Activated CD4-positive, alpha-beta memory T cell treated with anti-CD3 and anti-CD28 coated beads for 36 hours (primary cell): ENCODE measurements at regions not wholly inside any gene's neighbourhood (a gene's known extent, or its start where the extent isn't known, plus 50 kb on each side); places are given as distances from the start of the nearest gene placed in this dataset.
"Not testable (repeated sequence)": the region's sequence is repeated elsewhere in the genome, so short reads cannot be mapped to it uniquely, and the experiment has no call there.

Experiments used
- CTCF ChIA-PET: fragments of 350-600 bp; sonication (Branson Sonifier 250); formaldehyde crosslinking; loops from one replicate; lab custom pipeline; 2021; ENCODE audit warnings: antibody characterized with exemption, inconsistent platforms; lab: Charles Lee
- POLR2A ChIA-PET: fragments of 350-600 bp; sonication (Branson Sonifier 250); formaldehyde crosslinking; loops from one replicate; lab custom pipeline; 2021; ENCODE audit warnings: antibody characterized with exemption; lab: Charles Lee
- DNase-seq: peaks from one replicate; pipeline ENCODE4 v3.0.0-alpha.2; 2020
- H3K27ac Mint-ChIP-seq: one replicate; pipeline ENCODE4 v1.8.0; 2021; ENCODE audit warnings: mixed read lengths
- H3K27me3 Mint-ChIP-seq: one replicate; pipeline ENCODE4 v1.8.0; 2021; ENCODE audit warnings: mixed read lengths
- H3K36me3 Mint-ChIP-seq: one replicate; pipeline ENCODE4 v1.8.0; 2021; ENCODE audit warnings: mixed read lengths
- H3K4me1 Mint-ChIP-seq: one replicate; pipeline ENCODE4 v1.8.0; 2021; ENCODE audit warnings: low read depth, mixed read lengths
- H3K4me3 Mint-ChIP-seq: one replicate; pipeline ENCODE4 v1.8.0; 2021; ENCODE audit warnings: mild to moderate bottlenecking, mixed read lengths
- H3K9me3 Mint-ChIP-seq: one replicate; pipeline ENCODE4 v1.8.0; 2021; ENCODE audit warnings: mixed read lengths
- intact Hi-C: fragments of 100-400 bp; cut with micrococcal nuclease; formaldehyde crosslinking; loops from one replicate; pipeline ENCODE4 v1.15.1; 2023

GRCh38 chr10:81386817-81387216, 488.2 kb upstream of the NRG3 start:
- no peaks in the 10 kb centered on the region for H3K4me1 Mint-ChIP-seq
- ChIA-PET CTCF (no interaction called here), POLR2A (no interaction called here)
- H3K4me3 Mint-ChIP-seq, result no peak overlapping the region
- H3K27ac Mint-ChIP-seq, result no peak overlapping the region
- intact Hi-C loops, result no loop called here
- no peaks in the 10 kb centered on the region for H3K27me3 Mint-ChIP-seq
- no peaks in the 10 kb centered on the region for H3K36me3 Mint-ChIP-seq
- H3K9me3 Mint-ChIP-seq, result peaks cover under 1% of the 10 kb centered on the region
- no peak for DNase-seq

- POLR2A ChIA-PET, result no interaction called here
Observed at GRCh38 chr10:81403451-81403850, 471.5 kb upstream of the NRG3 start.

GRCh38 chr10:81405399-81405798, 469.6 kb upstream of the NRG3 start:
- Mint-ChIP-seq H3K9me3 (peaks cover 6% of the 10 kb centered on the region), H3K27me3 (no peaks in the 10 kb centered on the region), H3K36me3 (no peaks in the 10 kb centered on the region), H3K4me3 (no peak overlapping the region), H3K4me1 (no peaks in the 10 kb centered on the region), H3K27ac (no peak overlapping the region)
- ChIA-PET CTCF (no interaction called here), POLR2A (no interaction called here)
- intact Hi-C loops, result no loop called here
- DNase-seq, result no peak

More at GRCh38 chr10:81403451-81403850, 471.5 kb upstream of the NRG3 start:
- H3K9me3 Mint-ChIP-seq, result peaks cover 3% of the 10 kb centered on the region
- no peaks in the 10 kb centered on the region for H3K27me3 Mint-ChIP-seq
- intact Hi-C loops, result no loop called here
- no peak overlapping the region for H3K4me3 Mint-ChIP-seq
- no peaks in the 10 kb centered on the region for H3K4me1 Mint-ChIP-seq
- H3K27ac Mint-ChIP-seq, result no peak overlapping the region
- DNase-seq, result no peak
- H3K36me3 Mint-ChIP-seq, result no peaks in the 10 kb centered on the region
- CTCF ChIA-PET, result no interaction called here

GRCh38 chr10:81414038-81414437, 461.0 kb upstream of the NRG3 start:
- ChIA-PET POLR2A (no interaction called here), CTCF (no interaction called here)
- no peaks in the 10 kb centered on the region for H3K4me1 Mint-ChIP-seq
- DNase-seq, result no peak
- no peak overlapping the region for H3K27ac Mint-ChIP-seq
- no peaks in the 10 kb centered on the region for H3K36me3 Mint-ChIP-seq
- intact Hi-C loops, result no loop called here
- peaks cover 4% of the 10 kb centered on the region for H3K9me3 Mint-ChIP-seq
- H3K27me3 Mint-ChIP-seq, result no peaks in the 10 kb centered on the region
- no peak overlapping the region for H3K4me3 Mint-ChIP-seq

GRCh38 chr10:81426722-81427121, 448.3 kb upstream of the NRG3 start:
- Mint-ChIP-seq H3K4me3 (no peak overlapping the region), H3K27me3 (no peaks in the 10 kb centered on the region), H3K4me1 (no peaks in the 10 kb centered on the region), H3K9me3 (peaks cover 5% of the 10 kb centered on the region), H3K27ac (no peak overlapping the region), H3K36me3 (no peaks in the 10 kb centered on the region)
- ChIA-PET POLR2A (no interaction called here), CTCF (no interaction called here)
- intact Hi-C loops, result no loop called here
- DNase-seq, result no peak

GRCh38 chr10:81428456-81429134, 446.4 kb upstream of the NRG3 start:
- DNase-seq, result no peak
- intact Hi-C loops, result no loop called here
- H3K36me3 Mint-ChIP-seq, result no peaks in the 10 kb centered on the region
- CTCF ChIA-PET, result no interaction called here
- H3K27me3 Mint-ChIP-seq, result no peaks in the 10 kb centered on the region
- POLR2A ChIA-PET, result no interaction called here
- no peak overlapping the region for H3K27ac Mint-ChIP-seq
- H3K4me1 Mint-ChIP-seq, result no peaks in the 10 kb centered on the region
- H3K9me3 Mint-ChIP-seq, result peaks cover 5% of the 10 kb centered on the region
- no peak overlapping the region for H3K4me3 Mint-ChIP-seq

GRCh38 chr10:81439445-81439844, 435.5 kb upstream of the NRG3 start:
- no peak for DNase-seq
- ChIA-PET POLR2A (no interaction called here), CTCF (no interaction called here)
- no peaks in the 10 kb centered on the region for H3K36me3 Mint-ChIP-seq
- H3K4me1 Mint-ChIP-seq, result no peaks in the 10 kb centered on the region
- H3K9me3 Mint-ChIP-seq, result peaks cover 14% of the 10 kb centered on the region
- no peak overlapping the region for H3K27ac Mint-ChIP-seq
- intact Hi-C loops, result no loop called here
- H3K4me3 Mint-ChIP-seq, result no peak overlapping the region
- no peaks in the 10 kb centered on the region for H3K27me3 Mint-ChIP-seq

GRCh38 chr10:81441624-81442023, 433.4 kb upstream of the NRG3 start:
- H3K36me3 Mint-ChIP-seq, H3K27me3 Mint-ChIP-seq, intact Hi-C loops, POLR2A ChIA-PET, H3K4me1 Mint-ChIP-seq, DNase-seq, H3K4me3 Mint-ChIP-seq, H3K27ac Mint-ChIP-seq, H3K9me3 Mint-ChIP-seq: not testable (repeated sequence)
- CTCF ChIA-PET, result interaction anchor here (0.6 kb wide), 1 partner anchor 84 kb away, joined by 3 read pairs; no protein-coding TSS in a partner anchor

- CTCF ChIA-PET, result no interaction called here
- Mint-ChIP-seq H3K36me3 (no peaks in the 10 kb centered on the region), H3K4me3 (no peak overlapping the region), H3K9me3 (peaks cover 4% of the 10 kb centered on the region), H3K27me3 (no peaks in the 10 kb centered on the region), H3K4me1 (no peaks in the 10 kb centered on the region), H3K27ac (no peak overlapping the region)
- no peak for DNase-seq
- intact Hi-C loops, result no loop called here
- POLR2A ChIA-PET, result no interaction called here
Observed at GRCh38 chr10:81444242-81444929, 430.6 kb upstream of the NRG3 start.

GRCh38 chr10:81450651-81451050, 424.3 kb upstream of the NRG3 start:
- no peaks in the 10 kb centered on the region for H3K27me3 Mint-ChIP-seq
- H3K27ac Mint-ChIP-seq, result no peak overlapping the region
- intact Hi-C loops, result no loop called here
- ChIA-PET CTCF (interaction anchor here (0.7 kb wide), 1 partner anchor 1127 kb away, joined by 3 read pairs; no protein-coding TSS in a partner anchor), POLR2A (no interaction called here)
- no peaks in the 10 kb centered on the region for H3K9me3 Mint-ChIP-seq
- no peaks in the 10 kb centered on the region for H3K4me1 Mint-ChIP-seq
- H3K36me3 Mint-ChIP-seq, result no peaks in the 10 kb centered on the region
- H3K4me3 Mint-ChIP-seq, result no peak overlapping the region
- DNase-seq, result no peak

- H3K27ac Mint-ChIP-seq, result no peak overlapping the region
- CTCF ChIA-PET, result no interaction called here
- H3K36me3 Mint-ChIP-seq, result no peaks in the 10 kb centered on the region
- no peaks in the 10 kb centered on the region for H3K27me3 Mint-ChIP-seq
- DNase-seq, result no peak
- no peak overlapping the region for H3K4me3 Mint-ChIP-seq
- POLR2A ChIA-PET, result no interaction called here
- peaks cover 6% of the 10 kb centered on the region for H3K9me3 Mint-ChIP-seq
- intact Hi-C loops, result no loop called here
- no peaks in the 10 kb centered on the region for H3K4me1 Mint-ChIP-seq
Observed at GRCh38 chr10:81472927-81473470, 402.0 kb upstream of the NRG3 start.

GRCh38 chr10:81473755-81474154, 401.2 kb upstream of the NRG3 start:
- Mint-ChIP-seq H3K36me3 (no peaks in the 10 kb centered on the region), H3K27ac (no peak overlapping the region), H3K27me3 (no peaks in the 10 kb centered on the region), H3K4me1 (no peaks in the 10 kb centered on the region), H3K9me3 (peaks cover 6% of the 10 kb centered on the region), H3K4me3 (no peak overlapping the region)
- intact Hi-C loops, result no loop called here
- DNase-seq, result no peak
- ChIA-PET POLR2A (no interaction called here), CTCF (no interaction called here)

GRCh38 chr10:81479316-81479715, 395.7 kb upstream of the NRG3 start:
- intact Hi-C loops, result no loop called here
- no peaks in the 10 kb centered on the region for H3K36me3 Mint-ChIP-seq
- no peak overlapping the region for H3K27ac Mint-ChIP-seq
- ChIA-PET POLR2A (no interaction called here), CTCF (no interaction called here)
- H3K4me1 Mint-ChIP-seq, result no peaks in the 10 kb centered on the region
- H3K4me3 Mint-ChIP-seq, result no peak overlapping the region
- no peaks in the 10 kb centered on the region for H3K27me3 Mint-ChIP-seq
- no peak for DNase-seq
- H3K9me3 Mint-ChIP-seq, result no peaks in the 10 kb centered on the region
